Astrocyte (in vitro differentiated cells and primary cell): ENCODE measurements at regions not wholly inside any gene's neighbourhood (a gene's known extent, or its start where the extent isn't known, plus 50 kb on each side); places are given as distances from the start of the nearest gene placed in this dataset.

Experiments used
- DNase-seq: peaks from one replicate; pipeline ENCODE4 v3.0.0-alpha.2; 2010; ENCODE audit warnings: low read depth
- FAIRE-seq: peaks from 2 replicates; lab custom pipeline; 2011; peaks lifted over from hg19 to GRCh38; lab: Jason Lieb, UNC
- H2AFZ ChIP-seq: 2 replicates; pipeline ENCODE4 v1.6.0; 2012; ENCODE audit warnings: low read depth, low read length, inconsistent platforms
- H3K27ac ChIP-seq: 2 replicates; pipeline ENCODE4 v1.5.1; 2011; ENCODE audit warnings: low read depth, low read length, inconsistent platforms
- H3K27me3 ChIP-seq: 2 replicates; pipeline ENCODE4 v1.6.0; 2011; ENCODE audit warnings: low read length, inconsistent platforms; ENCODE audit not compliant: insufficient read depth
- H3K36me3 ChIP-seq: 2 replicates; pipeline ENCODE4 v1.5.1; 2011; ENCODE audit warnings: low read length, inconsistent platforms; ENCODE audit not compliant: insufficient read depth
- H3K4me1 ChIP-seq: 2 replicates; pipeline ENCODE4 v1.5.1; 2011; ENCODE audit warnings: low read length, inconsistent platforms; ENCODE audit not compliant: insufficient read depth
- H3K4me2 ChIP-seq: 2 replicates; pipeline ENCODE4 v1.6.0; 2012; ENCODE audit warnings: low read length, inconsistent platforms
- H3K4me3 ChIP-seq: 2 replicates; pipeline ENCODE4 v1.5.1; 2011; ENCODE audit warnings: low read depth, mild to moderate bottlenecking, low read length, inconsistent platforms; ENCODE audit not compliant: insufficient read depth
- H3K79me2 ChIP-seq: 2 replicates; pipeline ENCODE4 v1.6.0; 2012; ENCODE audit warnings: mild to moderate bottlenecking, low read length, inconsistent platforms; ENCODE audit not compliant: insufficient read depth
- H3K9ac ChIP-seq: 2 replicates; pipeline ENCODE4 v1.6.0; 2012; ENCODE audit warnings: mild to moderate bottlenecking, low read length, inconsistent platforms
- H3K9me3 ChIP-seq: 2 replicates; pipeline ENCODE4 v1.5.1; 2012; ENCODE audit warnings: low read depth, mild to moderate bottlenecking, low read length, inconsistent platforms; ENCODE audit not compliant: insufficient read depth
- H4K20me1 ChIP-seq: 2 replicates; pipeline ENCODE4 v1.6.0; 2012; ENCODE audit warnings: low read length, inconsistent platforms; ENCODE audit not compliant: insufficient read depth
- H3K27ac Mint-ChIP-seq: one replicate; pipeline ENCODE4 v1.8.0; 2021; ENCODE audit warnings: mild to moderate bottlenecking, mixed read lengths; ENCODE audit not compliant: unreplicated experiment
- H3K27me3 Mint-ChIP-seq: one replicate; pipeline ENCODE4 v1.8.0; 2021; ENCODE audit warnings: low read depth, mixed read lengths; ENCODE audit not compliant: unreplicated experiment
- H3K36me3 Mint-ChIP-seq: one replicate; pipeline ENCODE4 v1.8.0; 2021; ENCODE audit warnings: low read depth, mixed read lengths; ENCODE audit not compliant: unreplicated experiment
- H3K4me1 Mint-ChIP-seq: one replicate; pipeline ENCODE4 v1.8.0; 2021; ENCODE audit warnings: low read depth, mixed read lengths; ENCODE audit not compliant: unreplicated experiment
- H3K4me3 Mint-ChIP-seq: one replicate; pipeline ENCODE4 v1.8.0; 2021; ENCODE audit warnings: mild to moderate bottlenecking, moderate library complexity, mixed read lengths; ENCODE audit not compliant: unreplicated experiment
- H3K9me3 Mint-ChIP-seq: one replicate; pipeline ENCODE4 v1.8.0; 2021; ENCODE audit warnings: mild to moderate bottlenecking, mixed read lengths; ENCODE audit not compliant: unreplicated experiment
- EZH2 ChIP-seq: IDR thresholded peaks from 2 replicates; pipeline ENCODE4 v1.6.1; 2012; ENCODE audit warnings: mild to moderate bottlenecking, low read length, inconsistent platforms; ENCODE audit not compliant: insufficient read depth
- TF ChIP-seq, protein P1 (sequence below): IDR thresholded peaks from 2 replicates; pipeline ENCODE4 v1.5.1; 2011; ENCODE audit warnings: low read depth, mild to moderate bottlenecking, inconsistent platforms, low read length, moderate library complexity; ENCODE audit not compliant: insufficient read depth

DNA sequence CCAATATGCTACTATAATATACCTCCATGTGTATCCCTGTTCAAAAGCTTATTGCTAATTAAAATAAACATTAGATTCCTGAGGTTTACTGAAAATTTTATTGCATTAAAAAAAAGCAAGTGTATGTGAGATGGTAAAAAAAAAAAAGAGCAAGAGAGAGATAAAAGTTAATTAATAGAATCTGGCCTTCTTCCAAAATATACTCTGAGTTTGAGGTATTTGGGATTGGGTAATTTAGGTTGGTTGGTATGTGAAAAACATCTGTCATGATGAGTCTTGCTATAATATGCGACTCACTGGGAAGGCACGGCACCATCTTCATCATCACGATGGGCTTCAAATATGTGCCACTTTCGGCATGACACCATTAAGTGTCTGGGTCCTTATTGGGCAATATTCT, 711.1 kb upstream of the SOX9 start:
- Histone ChIP-seq H3K79me2 (no peaks in the 10 kb centered on the region), H3K9ac (no peak overlapping the region), H3K4me3 (no peak overlapping the region), H4K20me1 (no peaks in the 10 kb centered on the region), H3K27ac (peak overlapping the region; percentile 2), H3K4me1 (peaks cover 21% of the 10 kb centered on the region), H2AFZ (no peak overlapping the region), H3K4me2 (no peak overlapping the region), H3K9me3 (no peaks in the 10 kb centered on the region), H3K27me3 (no peaks in the 10 kb centered on the region), H3K36me3 (no peaks in the 10 kb centered on the region)
- Mint-ChIP-seq H3K27me3 (no peaks in the 10 kb centered on the region), H3K27ac (no peak overlapping the region), H3K9me3 (peaks cover 2% of the 10 kb centered on the region), H3K36me3 (no peaks in the 10 kb centered on the region), H3K4me1 (peaks cover 31% of the 10 kb centered on the region), H3K4me3 (no peak overlapping the region)
- TF ChIP-seq, protein P1, sequence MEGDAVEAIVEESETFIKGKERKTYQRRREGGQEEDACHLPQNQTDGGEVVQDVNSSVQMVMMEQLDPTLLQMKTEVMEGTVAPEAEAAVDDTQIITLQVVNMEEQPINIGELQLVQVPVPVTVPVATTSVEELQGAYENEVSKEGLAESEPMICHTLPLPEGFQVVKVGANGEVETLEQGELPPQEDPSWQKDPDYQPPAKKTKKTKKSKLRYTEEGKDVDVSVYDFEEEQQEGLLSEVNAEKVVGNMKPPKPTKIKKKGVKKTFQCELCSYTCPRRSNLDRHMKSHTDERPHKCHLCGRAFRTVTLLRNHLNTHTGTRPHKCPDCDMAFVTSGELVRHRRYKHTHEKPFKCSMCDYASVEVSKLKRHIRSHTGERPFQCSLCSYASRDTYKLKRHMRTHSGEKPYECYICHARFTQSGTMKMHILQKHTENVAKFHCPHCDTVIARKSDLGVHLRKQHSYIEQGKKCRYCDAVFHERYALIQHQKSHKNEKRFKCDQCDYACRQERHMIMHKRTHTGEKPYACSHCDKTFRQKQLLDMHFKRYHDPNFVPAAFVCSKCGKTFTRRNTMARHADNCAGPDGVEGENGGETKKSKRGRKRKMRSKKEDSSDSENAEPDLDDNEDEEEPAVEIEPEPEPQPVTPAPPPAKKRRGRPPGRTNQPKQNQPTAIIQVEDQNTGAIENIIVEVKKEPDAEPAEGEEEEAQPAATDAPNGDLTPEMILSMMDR = no peak
- TF ChIP-seq EZH2 = no peak
- DNase-seq = peak; percentile 90
- peak; percentile 52 for FAIRE-seq

- Histone ChIP-seq H3K9ac (peak overlapping the region; percentile 55), H2AFZ (peak overlapping the region; percentile 25), H3K4me1 (peaks cover 21% of the 10 kb centered on the region), H4K20me1 (no peaks in the 10 kb centered on the region), H3K27me3 (no peaks in the 10 kb centered on the region), H3K4me2 (peak overlapping the region; percentile 63), H3K27ac (peak overlapping the region; percentile 72), H3K79me2 (no peaks in the 10 kb centered on the region), H3K9me3 (no peaks in the 10 kb centered on the region), H3K36me3 (no peaks in the 10 kb centered on the region), H3K4me3 (no peak overlapping the region)
- Mint-ChIP-seq H3K4me3 (no peak overlapping the region), H3K27ac (peak overlapping the region; percentile 90), H3K36me3 (no peaks in the 10 kb centered on the region), H3K4me1 (peaks cover 31% of the 10 kb centered on the region), H3K27me3 (no peaks in the 10 kb centered on the region), H3K9me3 (peaks cover 2% of the 10 kb centered on the region)
- TF ChIP-seq, protein P1 = no peak
- no peak for TF ChIP-seq EZH2
- DNase-seq (peak; percentile 98), FAIRE-seq (peak; percentile 96)
These were observed 708.0 kb upstream of the SOX9 start for GRCh38 chr17:71412803-71413202.

- Histone ChIP-seq H3K4me3 (no peak overlapping the region), H3K79me2 (no peaks in the 10 kb centered on the region), H3K27ac (no peak overlapping the region), H3K9me3 (no peaks in the 10 kb centered on the region), H3K4me1 (peaks cover 21% of the 10 kb centered on the region), H3K36me3 (no peaks in the 10 kb centered on the region), H3K27me3 (no peaks in the 10 kb centered on the region), H3K9ac (no peak overlapping the region), H3K4me2 (no peak overlapping the region), H2AFZ (no peak overlapping the region), H4K20me1 (no peaks in the 10 kb centered on the region)
- FAIRE-seq = no peak
- Mint-ChIP-seq H3K4me3 (no peak overlapping the region), H3K27me3 (no peaks in the 10 kb centered on the region), H3K9me3 (peaks cover 2% of the 10 kb centered on the region), H3K36me3 (no peaks in the 10 kb centered on the region), H3K4me1 (peaks cover 31% of the 10 kb centered on the region), H3K27ac (peak overlapping the region; percentile 90)
- TF ChIP-seq, protein P1 = no peak
- no peak for TF ChIP-seq EZH2
- no peak for DNase-seq
These were observed 706.9 kb upstream of the SOX9 start for GRCh38 chr17:71413935-71414334.
